AG10803 (cell line): ENCODE measurements at regions not wholly inside any gene's neighbourhood (a gene's known extent, or its start where the extent isn't known, plus 50 kb on each side); places are given as distances from the start of the nearest gene placed in this dataset.

ENCODE experiments used
- DNase-seq: peaks from one replicate; pipeline ENCODE4 v3.0.0; 2010; ENCODE audit warnings: low read depth
- H3K4me3 ChIP-seq: 2 replicates; pipeline ENCODE4 v1.5.1; 2011; ENCODE audit warnings: mild to moderate bottlenecking, low read length, control low read depth
- CTCF ChIP-seq: conservative IDR thresholded peaks from 2 replicates; pipeline ENCODE4 v1.5.1; 2011; ENCODE audit warnings: mild to moderate bottlenecking, low read length, control low read depth, inconsistent platforms

- DNase-seq: no peak
- TF ChIP-seq CTCF: no peak
- H3K4me3 ChIP-seq: no peak overlapping the region
Measured at GRCh38 chr3:170746175-170746942, 123.6 kb downstream of the RPL22L1 start.

GRCh38 chr3:170745211-170745718, 124.7 kb downstream of the RPL22L1 start:
- H3K4me3 ChIP-seq: no peak overlapping the region
- DNase-seq: peak; percentile 74
- TF ChIP-seq CTCF: no peak

GRCh38 chr3:170741756-170742529, 128.1 kb downstream of the RPL22L1 start:
- H3K4me3 ChIP-seq: no peak overlapping the region
- no peak for TF ChIP-seq CTCF
- peak; percentile 71 for DNase-seq

- peak overlapping the region; percentile 47 for H3K4me3 ChIP-seq
- TF ChIP-seq CTCF: no peak
- peak; percentile 97 for DNase-seq
Measured at GRCh38 chr3:170740726-170741591, 129.0 kb downstream of the RPL22L1 start.

- H3K4me3 ChIP-seq: peak overlapping the region; percentile 47
- no peak for TF ChIP-seq CTCF
- no peak for DNase-seq
Measured at GRCh38 chr3:170740285-170740684, 129.7 kb downstream of the RPL22L1 start.

- no peak for DNase-seq
- H3K4me3 ChIP-seq: no peak overlapping the region
- TF ChIP-seq CTCF: no peak
Measured at GRCh38 chr3:170739410-170739809, 130.6 kb downstream of the RPL22L1 start.
